H1 (cell line): ENCODE measurements at regions not wholly inside any gene's neighbourhood (a gene's known extent, or its start where the extent isn't known, plus 50 kb on each side); places are given as distances from the start of the nearest gene placed in this dataset.

ENCODE experiments used
- CHD1 ChIP-seq: IDR thresholded peaks from 2 replicates; pipeline ENCODE4 v1.6.1; 2012; ENCODE audit warnings: low read depth, low read length, improper control_type of control experiment
- EZH2 ChIP-seq: fragments of 200-600 bp; sonication (generic); IDR thresholded peaks from 2 replicates; pipeline ENCODE4 v1.7.1; 2012; ENCODE audit warnings: low read depth, mild to moderate bottlenecking, moderate library complexity, low read length, inconsistent platforms; ENCODE audit not compliant: severe bottlenecking
- POLR2A ChIP-seq, 2 experiments: IDR thresholded peaks; 1 replicate in 1 of 2; 2 replicates in 1 of 2; pipeline ENCODE4 v1.6.1; 2011; ENCODE audit warnings: low read depth in 2 of 2, low read length in 2 of 2, mild to moderate bottlenecking in 2 of 2; ENCODE audit errors: control extremely low read depth in 1 of 2
- POLR2AphosphoS5 ChIP-seq: IDR thresholded peaks from 2 replicates; pipeline ENCODE4 v1.6.1; 2011; ENCODE audit warnings: low read depth, low read length
- RXRA ChIP-seq: IDR thresholded peaks from 2 replicates; pipeline ENCODE4 v1.6.1; 2011; ENCODE audit warnings: low read depth, mild to moderate bottlenecking, low read length, moderate library complexity; ENCODE audit not compliant: insufficient read depth
- SIN3A ChIP-seq, 2 experiments: IDR thresholded peaks in 1 of 2; conservative IDR thresholded peaks in 1 of 2; 2 replicates each; pipeline ENCODE4 v1.6.1; 2011 to 2012; ENCODE audit warnings: low read length in 2 of 2, improper control_type of control experiment in 1 of 2, low read depth in 1 of 2, mild to moderate bottlenecking in 1 of 2
- SP4 ChIP-seq: IDR thresholded peaks from 2 replicates; pipeline ENCODE4 v1.6.1; 2012; ENCODE audit warnings: low read length, inconsistent platforms
- TF ChIP-seq, protein P1 (sequence below), 3 experiments: IDR thresholded peaks; 1 replicate in 2 of 3; 2 replicates in 1 of 3; pipeline versions ENCODE4 v1.5.1 to v1.6.1; 2011; ENCODE audit warnings: low read length in 3 of 3, mild to moderate bottlenecking in 3 of 3, inconsistent platforms in 2 of 3, low read depth in 1 of 3, moderate library complexity in 1 of 3; ENCODE audit not compliant: insufficient read depth in 1 of 3; ENCODE audit errors: control extremely low read depth in 1 of 3

DNA sequence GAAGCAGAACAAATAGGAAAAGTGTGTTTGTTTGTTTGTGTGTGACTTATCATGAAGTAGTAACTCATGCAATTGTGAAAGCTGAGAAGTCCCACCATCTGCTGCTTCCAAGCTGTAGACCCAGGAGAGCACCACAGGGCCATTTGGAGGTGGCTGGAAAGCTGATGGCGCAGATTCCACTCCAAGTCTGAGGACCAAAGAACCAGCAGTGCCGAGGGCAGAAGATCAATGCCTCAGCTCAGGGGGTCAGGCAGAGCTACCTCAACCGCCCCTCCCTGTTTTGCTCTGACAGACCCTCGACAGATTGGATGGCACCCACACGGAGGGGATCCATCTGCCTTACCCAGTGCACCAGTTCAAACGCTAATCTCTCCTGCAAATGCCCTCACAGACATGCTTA, 896.2 kb downstream of the BRD1 start:
- TF ChIP-seq, protein P1, sequence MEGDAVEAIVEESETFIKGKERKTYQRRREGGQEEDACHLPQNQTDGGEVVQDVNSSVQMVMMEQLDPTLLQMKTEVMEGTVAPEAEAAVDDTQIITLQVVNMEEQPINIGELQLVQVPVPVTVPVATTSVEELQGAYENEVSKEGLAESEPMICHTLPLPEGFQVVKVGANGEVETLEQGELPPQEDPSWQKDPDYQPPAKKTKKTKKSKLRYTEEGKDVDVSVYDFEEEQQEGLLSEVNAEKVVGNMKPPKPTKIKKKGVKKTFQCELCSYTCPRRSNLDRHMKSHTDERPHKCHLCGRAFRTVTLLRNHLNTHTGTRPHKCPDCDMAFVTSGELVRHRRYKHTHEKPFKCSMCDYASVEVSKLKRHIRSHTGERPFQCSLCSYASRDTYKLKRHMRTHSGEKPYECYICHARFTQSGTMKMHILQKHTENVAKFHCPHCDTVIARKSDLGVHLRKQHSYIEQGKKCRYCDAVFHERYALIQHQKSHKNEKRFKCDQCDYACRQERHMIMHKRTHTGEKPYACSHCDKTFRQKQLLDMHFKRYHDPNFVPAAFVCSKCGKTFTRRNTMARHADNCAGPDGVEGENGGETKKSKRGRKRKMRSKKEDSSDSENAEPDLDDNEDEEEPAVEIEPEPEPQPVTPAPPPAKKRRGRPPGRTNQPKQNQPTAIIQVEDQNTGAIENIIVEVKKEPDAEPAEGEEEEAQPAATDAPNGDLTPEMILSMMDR (IDR thresholded peaks at IDR 0.05; ENCODE audit: control extremely low read depth in 1 of 3, insufficient read depth in 1 of 3, low read depth in 1 of 3, low read length in 3 of 3) = no peak
- TF ChIP-seq POLR2AphosphoS5 = no peak
- TF ChIP-seq RXRA = no peak
- no peak for TF ChIP-seq EZH2
- TF ChIP-seq CHD1 = no peak
- TF ChIP-seq POLR2A (IDR thresholded peaks at IDR 0.05; ENCODE audit: control extremely low read depth in 1 of 2, low read depth in 2 of 2, low read length in 2 of 2) = no peak
- no peak for TF ChIP-seq SP4
- TF ChIP-seq SIN3A (conservative IDR thresholded peaks at IDR 0.05 in 1 of 2, IDR thresholded peaks at IDR 0.05 in 1 of 2; ENCODE audit: low read depth in 1 of 2, low read length in 2 of 2) = no peak
